SHP77 (cell line): ENCODE measurements at regions not wholly inside any gene's neighbourhood (a gene's known extent, or its start where the extent isn't known, plus 50 kb on each side); places are given as distances from the start of the nearest gene placed in this dataset.

Source experiments
- DNase-seq, 2 experiments: peaks; one replicate each; lab custom pipeline; 2025; lab: John Stamatoyannopoulos, UW

DNA sequence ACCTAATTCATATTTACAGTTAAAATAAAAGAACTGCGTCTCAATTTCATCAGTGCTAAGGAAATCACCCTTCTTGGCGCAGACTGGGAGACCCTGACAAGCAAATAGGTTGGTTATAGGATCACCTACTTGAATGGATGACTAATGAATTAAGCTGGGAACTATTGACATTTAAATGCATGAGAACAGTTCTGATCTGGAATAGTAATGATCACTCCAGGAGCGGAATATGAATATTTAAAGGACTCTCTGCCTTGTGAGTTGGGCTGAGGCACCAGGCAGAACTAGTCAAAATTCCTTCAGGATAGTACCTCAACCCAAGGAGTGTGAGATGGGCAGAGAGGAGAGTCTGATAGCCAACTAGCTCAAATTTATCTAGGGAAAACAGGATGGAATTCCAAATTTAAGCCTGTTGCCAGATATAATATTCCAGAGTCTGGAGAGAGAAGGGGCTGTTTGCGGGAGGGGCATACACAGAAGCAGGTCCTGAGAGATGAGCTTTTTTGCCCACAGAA is 364.4 kb downstream of the CSNK1G3 start:
- DNase-seq, result no peak

DNA sequence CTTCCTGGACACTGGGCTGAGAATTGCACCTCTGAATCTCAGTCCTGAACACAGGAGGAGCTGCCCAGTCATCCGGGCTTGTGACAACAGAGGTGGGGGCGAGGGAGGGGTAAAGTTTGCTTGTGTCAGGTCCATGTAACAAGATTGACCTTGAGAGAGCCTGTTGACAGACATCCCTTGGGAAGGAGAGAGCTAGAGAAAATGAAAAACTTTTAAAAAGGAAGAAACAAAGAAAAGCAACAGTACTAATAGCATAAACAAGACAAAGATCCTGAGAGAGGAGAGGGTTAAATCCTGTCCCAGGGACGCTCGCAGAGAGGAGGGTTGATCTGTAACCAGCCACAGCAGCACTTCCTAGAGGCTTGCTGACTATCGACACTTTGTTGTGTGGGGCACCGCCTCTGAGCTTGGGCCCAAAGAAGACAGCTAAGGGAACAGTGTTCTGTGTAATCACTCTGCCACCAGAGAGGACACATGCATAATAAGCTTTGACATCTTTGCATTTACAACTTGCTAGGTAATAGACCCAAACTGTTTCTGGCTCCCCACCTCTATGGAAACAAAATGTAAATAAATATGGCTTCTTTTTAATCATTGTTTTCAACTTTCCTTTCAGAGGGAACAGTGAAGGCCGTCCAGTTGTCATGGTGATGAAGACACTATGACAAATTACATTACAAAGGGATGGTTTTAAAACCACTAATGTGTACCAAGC is 363.7 kb downstream of the CSNK1G3 start:
- DNase-seq, result peak; percentile 46 to 66

DNA sequence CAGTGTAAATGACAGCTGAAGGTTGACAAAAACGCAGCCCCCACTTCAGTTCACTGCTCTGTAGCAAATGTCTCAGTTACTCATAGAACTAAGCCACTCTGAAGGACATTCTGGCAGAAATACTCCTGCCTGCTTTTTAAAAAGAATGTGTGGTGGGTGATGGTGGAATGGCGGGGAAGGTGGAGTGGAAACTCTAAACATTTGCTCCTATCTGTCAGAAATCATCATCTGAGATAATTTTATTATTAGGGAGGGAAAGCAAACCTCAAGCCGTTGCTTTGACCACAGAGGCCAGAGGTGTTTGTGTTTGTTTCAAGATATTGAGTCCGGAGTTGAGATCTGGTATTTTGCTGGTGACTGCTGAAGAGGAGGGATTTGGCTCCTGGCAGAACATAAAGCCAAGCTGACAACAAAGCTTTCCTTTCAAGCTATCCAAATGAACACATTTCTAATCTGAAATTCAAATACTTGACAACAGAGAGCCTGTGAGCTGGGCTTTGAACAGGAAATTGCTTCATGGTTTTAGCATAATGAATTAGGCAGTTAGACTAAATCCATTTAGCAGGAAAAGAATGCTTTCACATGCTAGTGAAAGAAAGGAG is 362.7 kb downstream of the CSNK1G3 start:
- DNase-seq, result peak in 1 of 2 experiments; percentile 14

DNA sequence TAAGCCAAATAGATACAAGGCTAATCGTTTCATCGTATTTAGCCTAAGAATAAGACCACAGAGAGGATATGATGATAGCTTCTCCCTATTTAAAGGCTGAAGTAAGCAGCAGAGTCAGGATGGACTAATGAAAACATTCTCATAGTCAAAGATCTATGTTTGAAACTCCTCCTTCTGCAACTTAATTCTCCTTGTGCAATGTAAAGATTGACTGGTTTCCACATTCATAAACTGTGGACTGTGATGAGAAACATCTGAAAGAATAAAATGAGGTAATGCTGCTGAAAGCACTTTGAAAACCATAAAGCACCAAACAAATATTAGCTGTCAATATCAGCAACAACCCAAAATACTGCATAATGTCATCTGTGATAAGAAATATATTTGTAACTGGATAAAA is 361.9 kb downstream of the CSNK1G3 start:
- no peak for DNase-seq

DNA sequence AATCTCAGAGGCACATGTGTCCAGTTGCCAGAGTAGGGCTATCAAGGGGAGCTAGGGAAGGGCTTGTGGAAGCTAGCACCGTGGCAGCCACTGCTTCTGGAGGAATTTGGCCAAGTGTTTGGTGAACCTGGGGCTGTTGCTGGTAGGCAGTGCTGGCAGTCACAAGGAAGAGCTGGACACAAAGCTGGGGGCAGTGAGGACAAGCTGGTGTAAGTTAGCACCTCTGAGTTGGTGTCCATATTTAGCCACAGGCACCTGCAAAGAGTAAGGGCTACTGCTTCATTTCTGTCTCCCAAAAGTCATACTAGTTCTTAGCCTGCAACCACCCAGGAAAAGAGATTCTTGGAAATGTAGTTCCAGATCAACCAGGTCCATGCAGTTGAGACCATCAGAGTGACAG is 359.4 kb downstream of the CSNK1G3 start:
- DNase-seq, result no peak

DNA sequence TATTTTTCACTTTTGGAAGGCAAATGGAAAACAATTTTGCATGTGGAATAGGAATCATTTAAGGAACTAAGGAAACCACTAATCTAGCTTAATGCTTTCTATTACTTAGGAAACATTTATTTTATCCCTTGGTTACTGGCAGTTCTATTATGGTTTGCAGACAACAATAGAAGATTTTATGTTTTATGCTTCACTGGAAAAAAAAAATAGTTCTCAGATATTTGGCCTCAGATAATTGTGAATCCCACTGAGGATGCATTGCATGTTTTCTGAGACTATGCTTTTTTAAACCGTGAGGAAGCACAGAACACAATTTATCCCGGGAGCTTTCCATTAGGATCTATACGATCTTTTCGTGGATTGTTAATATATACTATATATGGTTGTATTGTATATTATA is 356.9 kb downstream of the CSNK1G3 start:
- no peak for DNase-seq

DNA sequence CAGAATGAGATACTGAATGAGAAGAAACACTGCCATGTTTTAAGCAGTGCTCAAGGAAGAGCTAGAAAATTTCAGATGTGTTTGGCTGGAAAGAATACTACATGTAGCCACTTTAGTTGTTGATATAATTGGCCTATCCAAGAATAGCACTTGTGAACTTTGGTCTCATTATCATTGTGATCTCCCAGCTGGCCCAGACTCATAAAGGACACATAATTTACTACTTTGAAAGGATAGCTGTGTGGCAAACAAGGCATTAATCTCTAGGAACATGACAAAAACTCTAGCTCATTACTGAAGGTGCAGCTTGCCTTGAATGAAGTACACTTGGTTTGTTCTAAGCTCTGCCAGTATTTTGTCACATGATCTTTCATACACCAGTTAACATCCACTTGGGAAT is 356.3 kb downstream of the CSNK1G3 start:
- DNase-seq, result peak; percentile 46 to 58

DNA sequence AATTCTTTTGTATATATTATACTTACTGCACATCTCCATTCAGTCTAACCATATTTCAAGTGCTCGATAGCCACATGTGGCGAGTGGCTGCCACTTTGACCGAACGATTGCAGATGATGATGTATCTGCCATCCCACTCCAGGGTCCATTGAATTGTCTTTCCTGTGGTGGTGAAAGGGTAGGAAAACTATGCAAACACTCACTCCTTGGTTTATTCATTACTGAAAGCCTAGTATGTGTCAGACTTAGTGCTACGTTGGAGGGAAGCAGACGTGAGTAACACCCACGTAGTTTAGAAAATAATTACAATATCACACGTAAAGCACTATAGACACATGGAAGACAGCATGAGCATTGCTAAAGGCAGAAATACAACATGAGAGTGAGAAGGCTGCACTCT is 353.7 kb downstream of the CSNK1G3 start:
- DNase-seq, result no peak

DNA sequence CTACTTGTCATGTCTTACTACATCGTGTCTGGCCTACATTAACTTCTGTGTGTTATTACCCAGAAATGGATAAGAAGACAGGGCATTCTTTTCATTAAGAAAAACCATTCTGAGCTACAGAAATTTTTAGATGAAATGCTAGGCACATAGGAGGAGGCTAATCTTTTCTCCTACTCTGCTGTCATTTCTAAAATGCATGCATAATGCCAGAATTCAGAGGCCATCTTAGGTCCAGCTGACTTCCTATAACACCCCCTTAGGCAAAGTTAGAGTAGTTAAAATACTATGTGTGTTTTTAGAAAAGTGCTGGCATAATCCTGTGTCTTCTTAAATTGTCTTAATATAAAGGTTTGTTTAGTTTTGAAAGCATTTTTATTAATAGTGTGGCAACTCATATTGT is 352.6 kb downstream of the CSNK1G3 start:
- DNase-seq, result no peak

DNA sequence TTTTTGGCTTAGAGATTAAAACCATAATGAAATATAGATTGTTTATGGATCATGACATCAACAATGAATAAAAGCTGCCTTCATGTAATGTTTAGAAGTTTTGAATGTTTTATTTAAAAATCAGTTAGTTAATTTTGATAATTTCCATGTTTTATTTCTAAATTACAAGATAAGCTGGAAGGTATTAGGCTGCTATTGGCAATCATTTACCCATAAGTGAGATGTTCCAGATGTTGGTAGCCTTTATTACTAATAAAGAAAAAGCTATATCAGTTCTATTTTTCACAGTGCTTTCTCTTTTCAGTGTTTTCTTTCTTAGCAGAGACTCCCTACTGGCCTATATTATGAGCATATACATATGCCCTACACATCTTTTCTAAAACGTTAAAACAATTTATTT is 347.0 kb downstream of the CSNK1G3 start:
- DNase-seq, result no peak

DNA sequence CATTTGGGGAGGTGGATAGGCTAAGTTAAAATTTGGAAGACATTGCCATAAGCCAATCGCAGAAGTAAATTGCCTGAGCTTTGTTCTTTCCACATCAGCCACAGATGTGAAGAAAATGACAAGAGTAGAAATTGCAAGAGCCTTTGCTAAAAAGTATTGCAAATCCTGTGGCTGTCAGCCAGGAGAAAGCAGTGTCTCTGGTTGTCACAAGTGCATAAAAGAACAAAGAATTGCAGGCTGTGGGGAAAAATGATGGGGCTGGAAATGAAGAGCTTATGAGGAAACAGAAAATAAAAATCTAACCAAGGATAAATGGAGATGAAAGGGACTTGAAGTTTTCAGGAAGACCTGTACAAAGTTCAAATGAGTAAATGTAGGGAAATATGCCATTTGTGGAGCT is 344.8 kb downstream of the CSNK1G3 start:
- no peak for DNase-seq

DNA sequence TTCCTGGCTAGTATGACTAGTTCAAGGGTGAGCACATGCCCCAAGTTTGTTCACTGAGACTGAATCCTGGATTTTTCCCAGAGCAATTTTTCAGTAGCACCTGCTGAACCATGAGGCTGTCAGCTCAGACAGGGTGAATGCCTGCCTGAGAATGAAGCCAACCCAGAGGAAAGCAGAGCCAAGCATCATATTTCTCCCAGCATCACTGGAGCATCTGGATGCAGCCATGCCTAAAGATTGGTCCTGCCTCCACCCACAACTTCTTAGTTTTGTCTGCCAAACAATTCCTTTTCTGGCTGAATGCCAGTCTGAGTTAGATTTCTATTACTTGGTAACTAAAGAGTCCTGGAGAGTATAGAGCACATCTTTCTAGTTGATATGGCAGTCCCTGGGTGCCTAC is 343.6 kb downstream of the CSNK1G3 start:
- DNase-seq, result no peak

DNA sequence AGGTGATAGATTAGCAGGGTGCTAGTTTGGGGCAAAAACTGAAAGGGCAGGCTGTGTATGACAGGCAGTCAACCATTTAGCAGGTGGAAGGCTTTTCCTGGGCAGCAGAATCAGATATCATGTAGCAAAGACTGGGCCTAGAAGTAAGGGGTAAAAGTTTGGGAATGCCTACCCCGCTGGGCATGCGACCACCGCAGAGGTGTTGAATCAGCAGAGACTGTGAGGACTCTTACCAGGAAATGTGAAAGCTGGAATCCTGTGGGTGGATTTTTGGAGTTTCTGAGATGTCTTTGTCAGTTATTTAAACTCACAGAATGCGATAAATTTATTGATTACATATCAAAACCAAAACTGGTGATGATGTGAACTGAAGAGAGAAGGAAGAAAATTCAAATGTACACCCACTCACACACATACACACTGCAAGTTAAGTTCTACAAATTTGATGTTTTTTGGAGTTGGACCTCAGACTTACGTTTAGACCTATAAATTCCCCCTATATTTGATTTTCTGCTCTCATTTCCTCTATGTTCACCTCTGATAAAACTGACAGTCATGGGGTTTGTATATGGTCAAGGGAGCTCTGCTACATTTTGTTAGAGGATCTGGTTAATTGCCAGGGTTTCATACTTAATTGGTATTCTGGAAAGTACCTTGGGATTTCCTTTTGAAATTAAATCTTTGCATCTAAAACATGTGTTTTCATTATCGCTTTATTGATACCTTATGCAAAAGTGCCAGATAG is 333.6 kb downstream of the CSNK1G3 start:
- DNase-seq, result no peak

DNA sequence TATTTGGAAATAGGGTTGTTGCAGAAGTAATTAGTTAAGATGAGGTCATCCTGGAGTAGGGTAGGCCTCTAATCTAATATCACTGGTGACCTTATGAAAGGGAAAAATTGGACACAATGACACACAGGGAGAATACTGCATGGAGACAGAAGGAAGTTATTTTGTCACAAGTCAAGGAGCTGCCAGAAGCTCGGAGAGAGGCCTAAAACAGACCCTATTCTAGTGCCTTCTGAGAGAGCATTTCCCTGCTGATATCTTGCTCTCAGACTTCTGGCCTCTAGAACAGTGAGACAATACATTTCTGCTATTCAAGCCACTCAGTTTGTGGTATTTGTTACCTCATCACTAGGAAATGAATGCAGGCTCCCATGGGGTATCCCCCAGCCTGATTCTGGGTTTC is 332.9 kb downstream of the CSNK1G3 start:
- no peak for DNase-seq

DNA sequence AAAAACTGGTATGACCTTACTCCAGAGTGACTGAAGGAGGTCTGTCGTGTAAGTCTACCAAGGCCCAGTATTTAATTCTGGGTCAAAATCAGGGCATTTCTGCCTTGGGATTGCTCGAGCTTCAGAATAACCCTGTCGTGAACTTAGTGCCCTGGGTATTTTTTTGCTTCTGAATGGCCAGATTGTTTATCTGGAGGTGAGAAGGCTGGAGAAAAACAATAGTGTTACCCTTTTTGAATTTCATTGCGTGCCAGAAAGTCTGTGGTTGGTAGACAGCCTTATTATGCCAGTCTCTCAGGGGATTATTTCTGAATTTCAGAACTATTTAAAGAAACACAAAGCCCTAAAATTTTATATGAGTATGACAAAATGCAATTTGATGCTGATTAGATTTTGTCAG is 323.4 kb downstream of the CSNK1G3 start:
- no peak for DNase-seq

DNA sequence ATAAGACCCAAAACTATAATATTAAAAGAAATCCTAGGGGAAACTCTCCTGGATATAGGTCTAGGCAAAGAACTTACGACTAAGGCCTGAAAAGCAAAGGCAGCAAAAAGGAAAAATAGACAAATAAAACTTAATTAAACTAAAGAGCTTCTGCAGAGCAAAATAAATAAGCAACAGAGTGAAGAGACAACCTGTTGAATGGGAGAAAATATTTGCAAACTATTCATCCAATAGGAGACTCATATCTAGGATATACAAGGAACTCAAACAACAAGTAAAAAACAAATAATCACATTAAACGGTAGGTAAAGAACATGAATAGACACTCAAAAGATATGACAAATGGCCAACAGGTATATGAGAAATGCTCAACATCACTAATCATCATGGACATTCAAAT is 318.6 kb downstream of the CSNK1G3 start:
- DNase-seq, result no peak

DNA sequence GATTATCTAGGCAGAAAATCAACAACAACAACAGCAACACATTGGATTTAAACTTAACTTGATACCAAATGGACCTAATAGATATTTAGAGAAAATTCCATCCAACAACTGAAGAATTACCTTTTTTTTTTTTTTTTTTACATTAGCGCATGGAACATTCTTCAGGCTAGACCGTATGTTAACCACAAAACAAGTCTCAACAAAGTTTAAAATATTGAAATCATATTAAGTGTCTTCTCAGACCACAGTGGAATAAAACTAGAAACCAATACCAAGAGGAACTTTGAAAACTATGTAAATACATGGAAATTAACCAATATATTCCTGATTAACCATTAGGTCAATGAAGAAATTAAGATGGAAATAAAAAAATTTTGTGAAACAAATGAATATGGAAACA is 315.8 kb downstream of the CSNK1G3 start:
- no peak for DNase-seq

DNA sequence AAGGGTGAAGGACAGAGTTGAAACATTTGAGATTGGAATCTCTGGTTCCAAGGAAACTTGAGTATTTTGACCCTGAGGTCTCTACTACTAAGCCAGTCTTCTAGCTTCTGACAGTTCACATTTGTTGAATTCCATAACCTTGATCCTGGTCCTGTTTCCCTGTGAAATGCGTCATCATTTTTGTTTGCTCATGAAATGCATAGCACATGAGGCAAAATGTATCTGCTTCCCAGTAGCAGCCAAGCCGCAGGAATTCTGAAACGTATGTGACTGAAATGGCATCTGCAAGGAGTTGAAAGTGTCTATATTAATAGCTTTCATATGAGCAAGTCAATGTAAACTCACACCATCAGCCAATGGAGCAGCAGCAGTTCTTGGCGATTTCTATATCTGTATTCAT is 307.9 kb downstream of the CSNK1G3 start:
- DNase-seq, result no peak

DNA sequence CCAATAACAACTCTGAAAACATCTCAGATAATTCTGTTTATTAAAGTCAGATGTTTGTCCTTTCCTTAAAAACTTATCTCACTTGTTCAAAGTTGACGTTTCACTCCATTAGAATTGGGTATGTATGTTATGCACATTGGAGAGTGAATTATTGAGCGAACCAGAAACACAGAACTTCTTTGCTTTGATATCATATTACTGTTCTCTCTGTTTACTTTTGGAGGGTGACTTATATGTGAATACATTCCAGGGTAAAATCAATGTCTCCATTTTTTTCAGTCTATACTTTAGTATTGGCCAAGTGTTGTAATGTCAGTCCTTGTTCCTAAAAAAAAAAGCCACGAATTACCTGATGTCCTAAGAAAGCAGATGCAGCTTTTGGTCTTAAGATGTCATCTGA is 307.4 kb downstream of the CSNK1G3 start:
- no peak for DNase-seq

DNA sequence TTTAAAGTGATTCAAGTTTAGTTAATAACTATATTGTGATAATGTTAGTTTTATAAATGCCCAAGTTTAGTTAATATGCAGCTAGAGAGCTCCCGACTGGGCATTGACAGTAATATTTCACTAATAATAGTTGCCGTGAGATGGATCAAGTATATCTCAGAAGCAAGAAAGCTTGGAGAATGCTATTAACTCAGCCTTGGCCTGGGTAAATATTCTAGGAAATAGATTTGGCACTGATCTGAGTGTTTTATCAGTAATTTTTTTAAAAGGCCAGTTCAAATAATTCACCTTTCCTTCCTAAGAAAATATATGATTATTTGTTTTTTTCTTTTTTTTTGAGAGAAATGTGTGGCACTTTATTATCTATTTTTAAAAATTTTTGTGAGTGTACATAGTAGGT is 305.3 kb downstream of the CSNK1G3 start:
- DNase-seq, result no peak

DNA sequence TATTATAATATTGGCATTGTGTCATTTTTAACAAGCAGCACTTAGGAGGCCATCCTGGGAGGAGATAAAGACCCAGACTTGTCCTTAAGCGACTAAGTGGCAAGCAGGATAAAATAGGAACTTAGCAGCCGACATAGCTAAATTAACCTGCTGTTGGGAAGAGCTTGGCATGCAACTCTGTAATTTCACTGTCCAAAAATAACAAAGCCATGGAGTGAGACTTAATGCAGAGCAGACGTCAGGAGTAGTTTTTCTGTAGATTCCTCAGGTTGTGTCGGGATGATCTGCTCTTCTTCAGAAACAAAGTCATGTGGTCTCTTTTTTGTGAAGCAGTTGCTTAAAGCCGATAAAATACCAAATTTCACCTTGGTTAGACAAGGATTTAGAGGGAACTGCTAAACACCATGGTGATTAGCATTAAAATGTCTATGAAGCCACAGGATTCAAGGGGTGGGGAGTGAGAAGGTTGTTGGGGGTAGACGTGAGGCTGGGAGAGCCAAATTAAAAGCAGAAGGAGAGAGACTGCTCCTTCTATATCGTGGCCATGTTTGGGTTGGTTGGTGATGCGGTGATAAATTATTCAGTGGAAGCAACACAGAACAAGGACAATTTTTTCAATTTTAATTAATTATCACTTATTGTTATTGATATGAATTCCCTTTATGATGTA is 303.0 kb downstream of the CSNK1G3 start:
- DNase-seq, result peak; percentile 7 to 32

DNA sequence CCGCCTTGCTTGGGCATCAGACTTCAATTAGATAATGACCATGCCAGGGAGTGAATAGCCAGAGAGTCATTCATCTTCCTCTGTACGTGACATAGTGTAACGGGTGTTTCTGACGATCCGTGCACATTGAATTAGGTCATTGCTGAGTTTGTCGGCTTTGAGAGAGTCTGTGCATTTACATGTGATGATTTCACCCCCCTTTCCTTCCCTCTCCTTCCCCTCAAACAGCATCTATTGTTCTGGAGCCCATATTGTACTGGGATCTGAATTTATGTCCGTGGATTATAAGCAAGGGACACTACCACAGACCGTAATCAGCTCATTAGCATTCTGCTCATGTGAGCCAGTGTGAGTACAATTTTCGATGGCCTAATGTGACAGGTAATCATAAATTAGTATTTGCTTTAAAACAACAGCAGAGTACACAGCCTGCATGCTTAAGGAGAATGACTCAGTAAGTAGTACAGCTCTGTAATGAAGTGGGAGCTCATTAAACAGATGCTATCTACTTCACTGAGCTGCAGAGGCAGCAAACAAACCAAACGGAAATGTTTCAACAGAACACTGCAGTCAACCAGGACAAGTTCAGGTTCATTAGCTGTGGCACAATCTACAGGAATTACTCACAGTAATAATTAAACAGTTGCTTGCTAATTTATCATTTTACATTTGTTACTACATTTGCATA is 302.1 kb downstream of the CSNK1G3 start:
- DNase-seq, result peak; percentile 87 to 88
